ENCODE measurements at regions not wholly inside any gene's neighbourhood (a gene's known extent, or its start where the extent isn't known, plus 50 kb on each side); places are given as distances from the start of the nearest gene placed in this dataset.

GRCh38 chrX:10352536-10352935 is 195.8 kb downstream of the CLCN4 start:
- intact Hi-C loops (cut with micrococcal nuclease; ENCODE audit: unreplicated experiment) = no loop called here
- ChIA-PET POLR2A (no interaction called here), CTCF (ENCODE audit: unreplicated experiment) (no interaction called here)
- Histone ChIP-seq H3K4me3 (ENCODE audit: low read depth, low read length, poor library complexity, severe bottlenecking) (no peak overlapping the region), H3K9me3 (ENCODE audit: low read length) (no peaks in the 10 kb centered on the region), H2AFZ (ENCODE audit: low read length) (no peak overlapping the region), H3K27ac (ENCODE audit: low read depth, low read length, poor library complexity, severe bottlenecking) (no peak overlapping the region), H4K20me1 (ENCODE audit: insufficient read depth, low read length) (no peaks in the 10 kb centered on the region), H3K4me2 (ENCODE audit: low read length) (no peak overlapping the region), H3K79me2 (ENCODE audit: insufficient read depth, low read depth, low read length) (no peaks in the 10 kb centered on the region), H3K36me3 (ENCODE audit: insufficient read depth, low read length) (no peaks in the 10 kb centered on the region), H3K4me1 (ENCODE audit: insufficient read depth, low read length, poor library complexity, severe bottlenecking) (no peaks in the 10 kb centered on the region), H3K9me2 (ENCODE audit: insufficient read depth, low read length) (no peaks in the 10 kb centered on the region)
- TF ChIP-seq EZH2phosphoT487 (IDR thresholded peaks at IDR 0.05; ENCODE audit: borderline replicate concordance, low read depth, low read length) = no peak
- TF ChIP-seq CTCF (conservative IDR thresholded peaks at IDR 0.05; ENCODE audit: low read length) = no peak
- no TSS peak for BruUV-seq (replicated peaks)
- no peak for DNase-seq (ENCODE audit: low spot score)

GRCh38 chrX:10356979-10357378 is 200.2 kb downstream of the CLCN4 start:
- Histone ChIP-seq H3K9me3 (ENCODE audit: low read length) (no peaks in the 10 kb centered on the region), H3K36me3 (ENCODE audit: insufficient read depth, low read length) (no peaks in the 10 kb centered on the region), H3K79me2 (ENCODE audit: insufficient read depth, low read depth, low read length) (no peaks in the 10 kb centered on the region), H3K4me1 (ENCODE audit: insufficient read depth, low read length, poor library complexity, severe bottlenecking) (no peaks in the 10 kb centered on the region), H2AFZ (ENCODE audit: low read length) (no peak overlapping the region), H3K27ac (ENCODE audit: low read depth, low read length, poor library complexity, severe bottlenecking) (no peak overlapping the region), H3K4me3 (ENCODE audit: low read depth, low read length, poor library complexity, severe bottlenecking) (no peak overlapping the region), H3K4me2 (ENCODE audit: low read length) (no peak overlapping the region), H3K9me2 (ENCODE audit: insufficient read depth, low read length) (no peaks in the 10 kb centered on the region), H4K20me1 (ENCODE audit: insufficient read depth, low read length) (no peaks in the 10 kb centered on the region)
- DNase-seq (ENCODE audit: low spot score) = no peak
- TF ChIP-seq EZH2phosphoT487 (IDR thresholded peaks at IDR 0.05; ENCODE audit: borderline replicate concordance, low read depth, low read length) = no peak
- TF ChIP-seq CTCF (conservative IDR thresholded peaks at IDR 0.05; ENCODE audit: low read length) = no peak
- BruUV-seq (replicated peaks) = no TSS peak
- ChIA-PET POLR2A (no interaction called here), CTCF (ENCODE audit: unreplicated experiment) (no interaction called here)
- intact Hi-C loops (cut with micrococcal nuclease; ENCODE audit: unreplicated experiment) = no loop called here

- ChIA-PET CTCF (ENCODE audit: unreplicated experiment) (no interaction called here), POLR2A (no interaction called here)
- no peaks in the 10 kb centered on the region for H3K79me2 ChIP-seq (ENCODE audit: insufficient read depth, low read depth, low read length)
- no peak overlapping the region for H3K27ac ChIP-seq (ENCODE audit: low read depth, low read length, poor library complexity, severe bottlenecking)
- no peak overlapping the region for H2AFZ ChIP-seq (ENCODE audit: low read length)
- intact Hi-C loops (cut with micrococcal nuclease; ENCODE audit: unreplicated experiment) = no loop called here
- no peaks in the 10 kb centered on the region for H3K36me3 ChIP-seq (ENCODE audit: insufficient read depth, low read length)
- no peaks in the 10 kb centered on the region for H3K4me1 ChIP-seq (ENCODE audit: insufficient read depth, low read length, poor library complexity, severe bottlenecking)
- no peaks in the 10 kb centered on the region for H3K9me2 ChIP-seq (ENCODE audit: insufficient read depth, low read length)
- TF ChIP-seq CTCF (conservative IDR thresholded peaks at IDR 0.05; ENCODE audit: low read length) (no peak), EZH2phosphoT487 (IDR thresholded peaks at IDR 0.05; ENCODE audit: borderline replicate concordance, low read depth, low read length) (no peak)
- no peak for DNase-seq (ENCODE audit: low spot score)
- no peak overlapping the region for H3K4me2 ChIP-seq (ENCODE audit: low read length)
- BruUV-seq (replicated peaks) = no TSS peak
- no peaks in the 10 kb centered on the region for H3K9me3 ChIP-seq (ENCODE audit: low read length)
- no peaks in the 10 kb centered on the region for H4K20me1 ChIP-seq (ENCODE audit: insufficient read depth, low read length)
- no peak overlapping the region for H3K4me3 ChIP-seq (ENCODE audit: low read depth, low read length, poor library complexity, severe bottlenecking)
Measured at GRCh38 chrX:10358958-10359357, 202.2 kb downstream of the CLCN4 start.
